ENCODE measurements at regions not wholly inside any gene's neighbourhood (a gene's known extent, or its start where the extent isn't known, plus 50 kb on each side); places are given as distances from the start of the nearest gene placed in this dataset.

- no peak for TF ChIP-seq CTCF (IDR thresholded peaks at IDR 0.05)
- Histone ChIP-seq H3K9me3 (no peaks in the 10 kb centered on the region), H3K27me3 (ENCODE audit: insufficient read depth in 3 of 3, low read length in 2 of 3) (no peaks in the 10 kb centered on the region), H3K4me1 (no peaks in the 10 kb centered on the region), H3K36me3 (ENCODE audit: insufficient read depth in 1 of 2, low read depth in 1 of 2) (no peaks in the 10 kb centered on the region), H3K4me3 (no peak overlapping the region), H3K27ac (no peak overlapping the region)
- 26 to 49% (median 36%) methylated on average over 3 of the region's 3 CpGs for WGBS, 3 donors
- intact Hi-C loops (cut with DNase I): no loop called here
- DNase-seq (no peak), ATAC-seq (no peak)
Measured at GRCh38 chr2:66968946-66969345, 428.2 kb upstream of the ETAA1 start.

GRCh38 chr2:66981074-66981473 lies 416.1 kb upstream of the ETAA1 start:
- DNase-seq (no peak), ATAC-seq (no peak)
- intact Hi-C loops (cut with DNase I): no loop called here
- Histone ChIP-seq H3K36me3 (ENCODE audit: insufficient read depth in 1 of 2, low read depth in 1 of 2) (no peaks in the 10 kb centered on the region), H3K27ac (no peak overlapping the region), H3K4me3 (no peak overlapping the region), H3K4me1 (no peaks in the 10 kb centered on the region), H3K27me3 (ENCODE audit: insufficient read depth in 3 of 3, low read length in 2 of 3) (no peaks in the 10 kb centered on the region), H3K9me3 (no peaks in the 10 kb centered on the region)
- no peak for TF ChIP-seq CTCF (IDR thresholded peaks at IDR 0.05)
- 73 to 83% (median 76%) methylated on average over 2 of the region's 2 CpGs for WGBS, 3 donors

GRCh38 chr2:66982766-66983165 lies 414.4 kb upstream of the ETAA1 start:
- Histone ChIP-seq H3K27me3 (ENCODE audit: insufficient read depth in 3 of 3, low read length in 2 of 3) (no peaks in the 10 kb centered on the region), H3K36me3 (ENCODE audit: insufficient read depth in 1 of 2, low read depth in 1 of 2) (no peaks in the 10 kb centered on the region), H3K4me1 (no peaks in the 10 kb centered on the region), H3K27ac (no peak overlapping the region), H3K9me3 (no peaks in the 10 kb centered on the region), H3K4me3 (no peak overlapping the region)
- DNase-seq (no peak), ATAC-seq (no peak)
- no peak for TF ChIP-seq CTCF (IDR thresholded peaks at IDR 0.05)
- intact Hi-C loops (cut with DNase I): no loop called here

GRCh38 chr2:66984864-66985263 lies 412.3 kb upstream of the ETAA1 start:
- intact Hi-C loops (cut with DNase I): no loop called here
- no peak for ATAC-seq
- DNase-seq: no peak
- TF ChIP-seq CTCF (IDR thresholded peaks at IDR 0.05): no peak
- no peaks in the 10 kb centered on the region for H3K27me3 ChIP-seq (ENCODE audit: insufficient read depth in 3 of 3, low read length in 2 of 3)
- H3K4me1 ChIP-seq: no peaks in the 10 kb centered on the region
- H3K9me3 ChIP-seq: no peaks in the 10 kb centered on the region
- no peak overlapping the region for H3K4me3 ChIP-seq
- H3K27ac ChIP-seq: no peak overlapping the region
- H3K36me3 ChIP-seq (ENCODE audit: insufficient read depth in 1 of 2, low read depth in 1 of 2): no peaks in the 10 kb centered on the region

- TF ChIP-seq CTCF (IDR thresholded peaks at IDR 0.05): no peak
- WGBS, 3 donors: 29 to 32% (median 31%) methylated on average over 1 of the region's 1 CpG
- DNase-seq (no peak), ATAC-seq (no peak)
- Histone ChIP-seq H3K9me3 (no peaks in the 10 kb centered on the region), H3K27me3 (ENCODE audit: insufficient read depth in 3 of 3, low read length in 2 of 3) (no peaks in the 10 kb centered on the region), H3K4me1 (no peaks in the 10 kb centered on the region), H3K36me3 (ENCODE audit: insufficient read depth in 1 of 2, low read depth in 1 of 2) (no peaks in the 10 kb centered on the region), H3K27ac (no peak overlapping the region), H3K4me3 (no peak overlapping the region)
- intact Hi-C loops (cut with DNase I): no loop called here
Measured at GRCh38 chr2:66985906-66986305, 411.2 kb upstream of the ETAA1 start.

Measured in psoas muscle (tissue), 7 donors.